Testis (tissue), 2 donors: ENCODE measurements at regions not wholly inside any gene's neighbourhood (a gene's known extent, or its start where the extent isn't known, plus 50 kb on each side); places are given as distances from the start of the nearest gene placed in this dataset.

Source experiments
- DNase-seq: peaks from one replicate; pipeline ENCODE4 v3.0.0-alpha.2; 2019
- H3K27ac ChIP-seq, 2 donors: fragments of 200-600 bp; sonication (generic); one replicate each; pipeline ENCODE4 v1.5.1; 2019
- H3K27me3 ChIP-seq: fragments of 200-600 bp; sonication (generic); one replicate; pipeline ENCODE4 v1.5.1; 2019
- H3K36me3 ChIP-seq: fragments of 200-600 bp; sonication (generic); one replicate; pipeline ENCODE4 v1.5.1; 2017; ENCODE audit warnings: low read depth; ENCODE audit errors: missing control alignments
- H3K4me1 ChIP-seq: fragments of 200-600 bp; sonication (generic); one replicate; pipeline ENCODE4 v1.5.1; 2019
- H3K4me3 ChIP-seq, 2 donors: fragments of 200-600 bp; sonication (generic); one replicate each; pipeline ENCODE4 v1.5.1; 2017 to 2019
- H3K9me3 ChIP-seq: fragments of 200-600 bp; sonication (generic); one replicate; pipeline ENCODE4 v1.5.1; 2017
- POLR2A ChIP-seq: fragments of 450-650 bp; IDR thresholded peaks from one replicate; pipeline ENCODE4 v1.6.1; 2017; ENCODE audit warnings: antibody characterized with exemption, mild to moderate bottlenecking, moderate library complexity
- WGBS, 2 donors: methylation state at CpG; one replicate each; pipeline ENCODE4 v1.1.5; 2018; 5-methylcytosine and 5-hydroxymethylcytosine counted together
- intact Hi-C: fragments of 100-400 bp; cut with DNase I; formaldehyde crosslinking; loops from one replicate; pipeline ENCODE4 v1.15.1; 2023; ENCODE audit warnings: low total_unique reads
- TF ChIP-seq, protein P1 (sequence below), 3 experiments: fragments of 450-650 bp in 2 of 3; fragments of 200-600 bp in 1 of 3; sonication (generic) in 1 of 3; IDR thresholded peaks; one replicate each; pipeline ENCODE4 v1.5.1; 2016 to 2019; ENCODE audit warnings: antibody characterized with exemption in 3 of 3, mild to moderate bottlenecking in 2 of 3, moderate library complexity in 1 of 3

DNA sequence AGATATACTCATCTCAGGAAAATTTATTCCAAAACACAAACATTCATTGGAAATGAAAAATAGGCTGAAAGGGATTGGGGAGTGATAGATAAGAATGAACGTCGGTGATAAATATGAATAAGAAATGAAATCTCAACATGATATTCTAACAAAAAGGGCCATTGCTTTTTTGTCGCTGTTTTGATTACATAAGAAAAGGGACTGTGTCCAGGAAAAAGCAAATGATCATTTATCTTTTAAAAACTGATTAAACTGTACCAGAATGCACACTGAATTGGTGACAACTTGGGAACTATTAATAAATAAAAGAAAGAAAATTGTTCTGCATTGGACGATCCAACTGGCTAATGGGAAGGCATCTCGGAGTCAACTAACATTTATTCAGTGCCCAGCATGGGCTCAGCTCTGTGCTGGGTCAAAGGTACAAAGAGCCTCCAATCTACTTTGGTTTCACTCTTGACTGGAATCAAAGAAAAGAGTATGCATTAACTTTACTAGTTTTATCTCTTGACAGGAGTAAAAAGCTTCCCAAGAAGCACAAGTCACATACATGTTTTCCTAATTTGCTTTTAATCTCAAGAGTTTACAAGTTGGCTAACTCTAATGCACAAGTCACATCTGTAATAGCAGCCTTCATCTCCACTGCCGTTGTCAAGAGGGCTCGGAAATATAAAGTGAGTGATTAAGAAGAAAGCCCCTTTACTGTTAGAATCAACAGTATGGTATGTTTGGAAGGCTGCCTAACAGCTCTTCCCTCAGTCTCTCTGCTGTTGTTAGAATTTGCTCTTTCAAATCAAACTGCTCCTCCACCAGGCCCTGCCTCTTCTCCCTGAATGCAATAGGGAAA lies 280.0 kb downstream of the IGSF11 start:
- H3K4me1 ChIP-seq, result no peaks in the 10 kb centered on the region
- no peaks in the 10 kb centered on the region for H3K9me3 ChIP-seq
- 66 to 71% methylated on average over 7 of the region's 7 CpGs for WGBS, 2 donors
- no peak overlapping the region for H3K4me3 ChIP-seq
- no peaks in the 10 kb centered on the region for H3K36me3 ChIP-seq
- DNase-seq, result no peak
- no peaks in the 10 kb centered on the region for H3K27me3 ChIP-seq
- intact Hi-C loops, result no loop called here
- no peak overlapping the region for H3K27ac ChIP-seq
- TF ChIP-seq, protein P1, sequence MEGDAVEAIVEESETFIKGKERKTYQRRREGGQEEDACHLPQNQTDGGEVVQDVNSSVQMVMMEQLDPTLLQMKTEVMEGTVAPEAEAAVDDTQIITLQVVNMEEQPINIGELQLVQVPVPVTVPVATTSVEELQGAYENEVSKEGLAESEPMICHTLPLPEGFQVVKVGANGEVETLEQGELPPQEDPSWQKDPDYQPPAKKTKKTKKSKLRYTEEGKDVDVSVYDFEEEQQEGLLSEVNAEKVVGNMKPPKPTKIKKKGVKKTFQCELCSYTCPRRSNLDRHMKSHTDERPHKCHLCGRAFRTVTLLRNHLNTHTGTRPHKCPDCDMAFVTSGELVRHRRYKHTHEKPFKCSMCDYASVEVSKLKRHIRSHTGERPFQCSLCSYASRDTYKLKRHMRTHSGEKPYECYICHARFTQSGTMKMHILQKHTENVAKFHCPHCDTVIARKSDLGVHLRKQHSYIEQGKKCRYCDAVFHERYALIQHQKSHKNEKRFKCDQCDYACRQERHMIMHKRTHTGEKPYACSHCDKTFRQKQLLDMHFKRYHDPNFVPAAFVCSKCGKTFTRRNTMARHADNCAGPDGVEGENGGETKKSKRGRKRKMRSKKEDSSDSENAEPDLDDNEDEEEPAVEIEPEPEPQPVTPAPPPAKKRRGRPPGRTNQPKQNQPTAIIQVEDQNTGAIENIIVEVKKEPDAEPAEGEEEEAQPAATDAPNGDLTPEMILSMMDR (IDR thresholded peaks at IDR 0.05), result no peak
- TF ChIP-seq POLR2A, result no peak

DNA sequence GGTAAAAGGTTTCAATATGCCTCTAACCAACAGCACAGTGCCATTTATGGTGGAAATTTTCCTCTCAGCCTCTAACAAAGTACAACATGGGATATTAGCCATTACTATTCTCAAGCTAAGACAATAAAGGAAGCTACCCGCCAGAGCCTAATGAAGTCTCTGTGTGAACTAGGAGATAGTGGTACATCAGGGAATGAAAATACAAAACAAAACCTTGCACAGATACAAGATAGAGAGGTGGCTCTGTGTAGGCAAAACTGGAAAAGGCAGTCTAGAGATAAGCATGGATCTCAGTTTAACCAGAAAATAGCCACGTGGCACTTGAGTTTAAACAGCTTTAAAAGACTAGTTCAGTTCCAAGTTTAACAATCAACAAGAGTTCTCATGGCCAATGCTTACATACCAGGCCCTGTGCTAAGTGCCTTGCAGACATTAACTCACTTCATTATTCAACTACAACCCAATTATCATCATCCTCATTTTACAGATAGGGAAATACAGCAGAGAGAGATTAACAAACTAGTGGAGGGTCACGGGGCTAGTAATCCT lies 279.3 kb downstream of the IGSF11 start:
- WGBS, 2 donors, result 68 to 74% methylated on average over 3 of the region's 3 CpGs
- H3K27ac ChIP-seq, result no peak overlapping the region
- no peaks in the 10 kb centered on the region for H3K9me3 ChIP-seq
- no peaks in the 10 kb centered on the region for H3K4me1 ChIP-seq
- H3K27me3 ChIP-seq, result no peaks in the 10 kb centered on the region
- intact Hi-C loops, result no loop called here
- H3K36me3 ChIP-seq, result no peaks in the 10 kb centered on the region
- no peak overlapping the region for H3K4me3 ChIP-seq
- no peak for DNase-seq
- no peak for TF ChIP-seq POLR2A
- TF ChIP-seq, protein P1 (IDR thresholded peaks at IDR 0.05), result no peak

DNA sequence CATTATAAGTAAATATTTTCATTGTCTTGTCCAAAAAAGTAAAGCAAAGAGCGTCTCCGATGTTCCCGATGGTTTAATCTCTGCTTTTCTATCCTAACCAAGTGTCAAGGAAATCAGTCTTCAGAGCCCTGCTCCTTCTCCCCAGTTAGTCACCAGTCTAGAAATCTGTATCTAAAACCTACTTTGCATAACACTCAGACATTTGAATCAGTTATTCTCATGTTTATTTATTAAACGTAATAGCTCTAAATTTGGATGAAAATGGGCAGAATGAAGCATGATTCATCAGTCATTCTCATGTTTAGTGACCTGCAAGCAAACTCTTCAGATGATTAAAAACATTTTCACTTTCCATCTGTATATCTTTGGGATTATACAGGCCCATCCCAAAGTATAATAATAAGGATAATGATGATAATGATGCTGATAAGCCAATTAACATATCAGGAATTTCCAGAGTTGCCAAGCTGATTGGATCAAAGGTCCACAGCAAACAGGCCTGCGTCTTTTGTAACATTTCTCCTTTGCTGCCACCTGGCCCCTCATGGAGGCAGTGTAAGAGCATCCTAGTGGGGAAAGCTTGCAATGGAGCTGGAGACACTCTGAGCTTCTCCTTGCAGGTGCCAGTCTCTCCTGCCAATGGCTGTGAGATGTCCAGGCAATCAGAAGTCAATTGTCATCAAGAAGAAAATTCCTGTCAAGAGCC lies 273.9 kb downstream of the IGSF11 start:
- no peaks in the 10 kb centered on the region for H3K9me3 ChIP-seq
- no peak overlapping the region for H3K27ac ChIP-seq
- TF ChIP-seq, protein P1 (IDR thresholded peaks at IDR 0.05), result no peak
- TF ChIP-seq POLR2A, result no peak
- intact Hi-C loops, result no loop called here
- H3K36me3 ChIP-seq, result no peaks in the 10 kb centered on the region
- H3K27me3 ChIP-seq, result no peaks in the 10 kb centered on the region
- no peaks in the 10 kb centered on the region for H3K4me1 ChIP-seq
- H3K4me3 ChIP-seq, result no peak overlapping the region
- WGBS, 2 donors, result 77 to 79% methylated on average over 5 of the region's 5 CpGs
- no peak for DNase-seq

DNA sequence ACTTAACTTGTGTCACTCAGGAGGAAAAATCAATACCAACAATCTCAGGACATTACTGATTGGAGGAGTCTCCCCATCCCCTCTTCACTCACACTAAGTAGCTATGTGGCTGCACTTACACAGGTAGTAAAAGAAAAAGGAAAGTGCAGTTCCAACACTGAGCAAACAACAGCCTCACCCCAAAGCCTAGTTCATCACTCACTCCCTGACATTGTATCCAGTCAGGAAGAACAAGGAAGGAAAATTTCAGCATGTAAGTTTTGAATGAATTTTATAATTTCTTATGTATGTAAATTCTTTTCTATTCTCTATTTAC lies 273.4 kb downstream of the IGSF11 start:
- no peak for DNase-seq
- intact Hi-C loops, result no loop called here
- TF ChIP-seq, protein P1 (IDR thresholded peaks at IDR 0.05), result no peak
- TF ChIP-seq POLR2A, result no peak
- H3K36me3 ChIP-seq, result no peaks in the 10 kb centered on the region
- no peaks in the 10 kb centered on the region for H3K4me1 ChIP-seq
- H3K9me3 ChIP-seq, result no peaks in the 10 kb centered on the region
- no peak overlapping the region for H3K4me3 ChIP-seq
- no peak overlapping the region for H3K27ac ChIP-seq
- no peaks in the 10 kb centered on the region for H3K27me3 ChIP-seq
